ENCODE measurements at regions not wholly inside any gene's neighbourhood (a gene's known extent, or its start where the extent isn't known, plus 50 kb on each side); places are given as distances from the start of the nearest gene placed in this dataset.

GRCh38 chr18:5643288-5643687, 99.5 kb upstream of the EPB41L3 start:
- Histone ChIP-seq H3K27ac (ENCODE audit: low read length) (no peak overlapping the region), H3F3A (ENCODE audit: insufficient read depth, low read length) (no peaks in the 10 kb centered on the region), H3K36me3 (replicated peaks; ENCODE audit: insufficient read depth, low read length) (no peaks in the 10 kb centered on the region), H3K4me2 (ENCODE audit: low read depth, low read length) (no peak overlapping the region), H3K79me2 (ENCODE audit: low read length) (no peaks in the 10 kb centered on the region), H3K9me2 (replicated peaks; ENCODE audit: insufficient read depth, low read length) (no peaks in the 10 kb centered on the region), H3K4me1 (ENCODE audit: low read length) (no peaks in the 10 kb centered on the region), H2AFZ (ENCODE audit: low read length) (no peak overlapping the region), H4K20me1 (ENCODE audit: insufficient read depth, low read length) (no peaks in the 10 kb centered on the region), H3K4me3 (ENCODE audit: low read length) (no peak overlapping the region), H3K9me3 (replicated peaks; ENCODE audit: insufficient read depth, low read length) (no peaks in the 10 kb centered on the region), H3K27me3 (replicated peaks; ENCODE audit: insufficient read depth, low read length) (no peaks in the 10 kb centered on the region), H3K9ac (ENCODE audit: low read length) (no peak overlapping the region)
- DNase-seq, result no peak
- no peak for TF ChIP-seq EZH2 (optimal IDR thresholded peaks at IDR 0.05; ENCODE audit: low read depth, low read length)
- no peak for TF ChIP-seq CTCF (IDR thresholded peaks at IDR 0.05; ENCODE audit: low read length)
- no peak for TF ChIP-seq EZH2phosphoT487 (IDR thresholded peaks at IDR 0.05; ENCODE audit: low read length)

GRCh38 chr18:5640939-5641338, 97.1 kb upstream of the EPB41L3 start:
- H3K27me3 ChIP-seq (replicated peaks; ENCODE audit: insufficient read depth, low read length), result no peaks in the 10 kb centered on the region
- H3K36me3 ChIP-seq (replicated peaks; ENCODE audit: insufficient read depth, low read length), result no peaks in the 10 kb centered on the region
- H3K4me2 ChIP-seq (ENCODE audit: low read depth, low read length), result no peak overlapping the region
- no peak overlapping the region for H2AFZ ChIP-seq (ENCODE audit: low read length)
- no peaks in the 10 kb centered on the region for H3K9me3 ChIP-seq (replicated peaks; ENCODE audit: insufficient read depth, low read length)
- H3K27ac ChIP-seq (ENCODE audit: low read length), result no peak overlapping the region
- H3K9ac ChIP-seq (ENCODE audit: low read length), result no peak overlapping the region
- no peaks in the 10 kb centered on the region for H4K20me1 ChIP-seq (ENCODE audit: insufficient read depth, low read length)
- no peaks in the 10 kb centered on the region for H3K4me1 ChIP-seq (ENCODE audit: low read length)
- H3K9me2 ChIP-seq (replicated peaks; ENCODE audit: insufficient read depth, low read length), result no peaks in the 10 kb centered on the region
- no peak overlapping the region for H3K4me3 ChIP-seq (ENCODE audit: low read length)
- no peaks in the 10 kb centered on the region for H3F3A ChIP-seq (ENCODE audit: insufficient read depth, low read length)
- DNase-seq, result no peak
- TF ChIP-seq EZH2phosphoT487 (IDR thresholded peaks at IDR 0.05; ENCODE audit: low read length), result no peak
- TF ChIP-seq EZH2 (optimal IDR thresholded peaks at IDR 0.05; ENCODE audit: low read depth, low read length), result no peak
- no peak for TF ChIP-seq CTCF (IDR thresholded peaks at IDR 0.05; ENCODE audit: low read length)
- no peaks in the 10 kb centered on the region for H3K79me2 ChIP-seq (ENCODE audit: low read length)

GRCh38 chr18:5639131-5639530, 95.3 kb upstream of the EPB41L3 start:
- TF ChIP-seq EZH2 (optimal IDR thresholded peaks at IDR 0.05; ENCODE audit: low read depth, low read length) (no peak), CTCF (IDR thresholded peaks at IDR 0.05; ENCODE audit: low read length) (no peak), EZH2phosphoT487 (IDR thresholded peaks at IDR 0.05; ENCODE audit: low read length) (no peak)
- Histone ChIP-seq H3K27ac (ENCODE audit: low read length) (no peak overlapping the region), H3K9ac (ENCODE audit: low read length) (no peak overlapping the region), H3K9me3 (replicated peaks; ENCODE audit: insufficient read depth, low read length) (no peaks in the 10 kb centered on the region), H3K36me3 (replicated peaks; ENCODE audit: insufficient read depth, low read length) (no peaks in the 10 kb centered on the region), H2AFZ (ENCODE audit: low read length) (no peak overlapping the region), H3K4me2 (ENCODE audit: low read depth, low read length) (no peak overlapping the region), H3F3A (ENCODE audit: insufficient read depth, low read length) (no peaks in the 10 kb centered on the region), H3K4me1 (ENCODE audit: low read length) (no peaks in the 10 kb centered on the region), H3K4me3 (ENCODE audit: low read length) (no peak overlapping the region), H3K9me2 (replicated peaks; ENCODE audit: insufficient read depth, low read length) (no peaks in the 10 kb centered on the region), H3K79me2 (ENCODE audit: low read length) (no peaks in the 10 kb centered on the region), H4K20me1 (ENCODE audit: insufficient read depth, low read length) (no peaks in the 10 kb centered on the region), H3K27me3 (replicated peaks; ENCODE audit: insufficient read depth, low read length) (no peaks in the 10 kb centered on the region)
- DNase-seq, result no peak
